ENCODE measurements at regions not wholly inside any gene's neighbourhood (a gene's known extent, or its start where the extent isn't known, plus 50 kb on each side); places are given as distances from the start of the nearest gene placed in this dataset.

DNA sequence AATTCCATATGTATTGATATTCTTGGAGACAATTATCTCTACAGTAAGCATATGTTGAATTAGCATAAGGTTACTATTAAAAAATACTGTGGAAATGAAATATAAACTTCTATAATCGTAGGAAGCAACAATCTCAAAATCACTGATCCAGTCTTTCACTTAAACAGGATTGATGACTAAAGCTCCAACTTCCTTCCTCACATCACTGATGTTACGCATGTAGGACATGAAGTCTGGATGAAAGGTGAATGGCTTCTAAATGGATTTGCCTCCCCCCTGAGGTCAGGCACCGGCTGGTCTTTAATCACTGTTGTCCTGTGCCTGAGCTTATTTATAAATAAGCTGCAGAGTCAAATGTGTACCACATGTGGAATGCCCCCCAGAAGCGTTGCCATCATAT is 157.1 kb upstream of the NFIB start:
- Histone ChIP-seq H3K27ac (no peak overlapping the region), H3K4me1 (no peaks in the 10 kb centered on the region), H3K9me3 (no peaks in the 10 kb centered on the region), H3K36me3 (no peaks in the 10 kb centered on the region), H3K27me3 (no peaks in the 10 kb centered on the region), H3K4me3 (no peak overlapping the region)
- in situ Hi-C loops (cut with MboI; ENCODE audit: low sequenced_read_pairs in 4 of 4) (loop anchor here in 1 of 4 donors (25.0 kb wide), 1 partner anchor 291 kb away; no protein-coding TSS in a partner anchor), intact Hi-C loops (cut with DNase I; ENCODE audit: low total_unique reads) (no loop called here)
- DNase-seq, result no peak
- TF ChIP-seq, protein P1, sequence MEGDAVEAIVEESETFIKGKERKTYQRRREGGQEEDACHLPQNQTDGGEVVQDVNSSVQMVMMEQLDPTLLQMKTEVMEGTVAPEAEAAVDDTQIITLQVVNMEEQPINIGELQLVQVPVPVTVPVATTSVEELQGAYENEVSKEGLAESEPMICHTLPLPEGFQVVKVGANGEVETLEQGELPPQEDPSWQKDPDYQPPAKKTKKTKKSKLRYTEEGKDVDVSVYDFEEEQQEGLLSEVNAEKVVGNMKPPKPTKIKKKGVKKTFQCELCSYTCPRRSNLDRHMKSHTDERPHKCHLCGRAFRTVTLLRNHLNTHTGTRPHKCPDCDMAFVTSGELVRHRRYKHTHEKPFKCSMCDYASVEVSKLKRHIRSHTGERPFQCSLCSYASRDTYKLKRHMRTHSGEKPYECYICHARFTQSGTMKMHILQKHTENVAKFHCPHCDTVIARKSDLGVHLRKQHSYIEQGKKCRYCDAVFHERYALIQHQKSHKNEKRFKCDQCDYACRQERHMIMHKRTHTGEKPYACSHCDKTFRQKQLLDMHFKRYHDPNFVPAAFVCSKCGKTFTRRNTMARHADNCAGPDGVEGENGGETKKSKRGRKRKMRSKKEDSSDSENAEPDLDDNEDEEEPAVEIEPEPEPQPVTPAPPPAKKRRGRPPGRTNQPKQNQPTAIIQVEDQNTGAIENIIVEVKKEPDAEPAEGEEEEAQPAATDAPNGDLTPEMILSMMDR (IDR thresholded peaks at IDR 0.05 in 4 of 5, conservative IDR thresholded peaks at IDR 0.05 in 1 of 5), result no peak
- TF ChIP-seq POLR2A (IDR thresholded peaks at IDR 0.05), result no peak
- ATAC-seq, result no peak

GRCh38 chr9:14467675-14468374 is 153.9 kb upstream of the NFIB start:
- no peak for DNase-seq
- no peak for ATAC-seq
- Histone ChIP-seq H3K4me1 (no peaks in the 10 kb centered on the region), H3K9me3 (no peaks in the 10 kb centered on the region), H3K27ac (no peak overlapping the region), H3K4me3 (no peak overlapping the region), H3K36me3 (no peaks in the 10 kb centered on the region), H3K27me3 (no peaks in the 10 kb centered on the region)
- in situ Hi-C loops (cut with MboI; ENCODE audit: low sequenced_read_pairs in 4 of 4), result loop anchor here in 1 of 4 donors (25.0 kb wide), 1 partner anchor 294 kb away; no protein-coding TSS in a partner anchor
- intact Hi-C loops (cut with DNase I; ENCODE audit: low total_unique reads), result loop anchor here (10.0 kb wide), 1 partner anchor 187 kb away; no protein-coding TSS in a partner anchor
- TF ChIP-seq, protein P1 (IDR thresholded peaks at IDR 0.05 in 4 of 5, conservative IDR thresholded peaks at IDR 0.05 in 1 of 5), result no peak
- no peak for TF ChIP-seq POLR2A (IDR thresholded peaks at IDR 0.05)

DNA sequence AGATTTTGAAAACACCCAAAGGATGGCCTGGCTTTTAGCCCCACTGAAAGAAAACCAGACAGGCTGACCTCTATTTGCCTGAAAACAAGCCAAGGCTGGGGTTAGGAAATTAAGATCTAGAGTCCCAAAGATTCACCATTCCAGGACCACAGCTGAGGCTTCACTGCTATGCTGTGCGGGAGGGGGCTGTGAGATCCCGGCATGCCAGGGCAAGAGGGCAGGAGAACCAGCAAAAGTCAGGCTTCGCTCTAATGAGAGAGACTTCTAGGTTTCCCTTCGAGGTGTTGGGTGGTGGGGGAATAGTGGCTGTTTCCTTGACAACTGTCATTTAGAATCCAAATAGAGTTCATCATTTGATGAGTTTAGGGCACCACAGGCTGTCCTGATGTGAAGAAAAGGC is 152.9 kb upstream of the NFIB start:
- H3K4me3 ChIP-seq, result no peak overlapping the region
- H3K4me1 ChIP-seq, result no peaks in the 10 kb centered on the region
- ATAC-seq (no peak), DNase-seq (no peak)
- H3K27me3 ChIP-seq, result no peaks in the 10 kb centered on the region
- TF ChIP-seq, protein P1 (IDR thresholded peaks at IDR 0.05 in 4 of 5, conservative IDR thresholded peaks at IDR 0.05 in 1 of 5), result no peak
- no peak for TF ChIP-seq POLR2A (IDR thresholded peaks at IDR 0.05)
- H3K36me3 ChIP-seq, result no peaks in the 10 kb centered on the region
- intact Hi-C loops (cut with DNase I; ENCODE audit: low total_unique reads), result loop anchor here (10.0 kb wide), 1 partner anchor 188 kb away; no protein-coding TSS in a partner anchor
- H3K9me3 ChIP-seq, result no peaks in the 10 kb centered on the region
- in situ Hi-C loops (cut with MboI; ENCODE audit: low sequenced_read_pairs in 4 of 4), result loop anchor here in 1 of 4 donors (25.0 kb wide), 1 partner anchor 295 kb away; no protein-coding TSS in a partner anchor
- H3K27ac ChIP-seq, result no peak overlapping the region

- Histone ChIP-seq H3K27ac (no peak overlapping the region), H3K27me3 (no peaks in the 10 kb centered on the region), H3K36me3 (no peaks in the 10 kb centered on the region), H3K9me3 (no peaks in the 10 kb centered on the region), H3K4me1 (no peaks in the 10 kb centered on the region), H3K4me3 (no peak overlapping the region)
- intact Hi-C loops (cut with DNase I; ENCODE audit: low total_unique reads), result loop anchor here (10.0 kb wide), 1 partner anchor 188 kb away; no protein-coding TSS in a partner anchor
- in situ Hi-C loops (cut with MboI; ENCODE audit: low sequenced_read_pairs in 4 of 4), result loop anchor here in 1 of 4 donors (25.0 kb wide), 1 partner anchor 296 kb away; no protein-coding TSS in a partner anchor
- no peak for ATAC-seq
- TF ChIP-seq POLR2A (IDR thresholded peaks at IDR 0.05), result no peak
- TF ChIP-seq, protein P1 (IDR thresholded peaks at IDR 0.05 in 4 of 5, conservative IDR thresholded peaks at IDR 0.05 in 1 of 5), result no peak
- no peak for DNase-seq
Observed at GRCh38 chr9:14466429-14466818, 152.5 kb upstream of the NFIB start.

Measured in gastrocnemius medialis (tissue), 4 donors.